ENCODE measurements at regions not wholly inside any gene's neighbourhood (a gene's known extent, or its start where the extent isn't known, plus 50 kb on each side); places are given as distances from the start of the nearest gene placed in this dataset.

GRCh38 chr5:138665261-138665660, 88.0 kb upstream of the CTNNA1 start:
- H3K27me3 ChIP-seq (ENCODE audit: insufficient read depth, poor library complexity, severe bottlenecking) = no peaks in the 10 kb centered on the region
- DNase-seq (ENCODE audit: low read depth in 1 of 2, low spot score in 1 of 2) = no peak
- H3K4me3 ChIP-seq (replicated peaks; ENCODE audit: insufficient read depth, low read length) = no peak overlapping the region
- TF ChIP-seq SPI1 (IDR thresholded peaks at IDR 0.05; ENCODE audit: borderline replicate concordance, low read depth) = no peak
- TF ChIP-seq REST (IDR thresholded peaks at IDR 0.05; ENCODE audit: insufficient replicate concordance, low read depth) = no peak
- TF ChIP-seq GABPA (IDR thresholded peaks at IDR 0.05; ENCODE audit: low read depth) = no peak
- TF ChIP-seq CTCF (IDR thresholded peaks at IDR 0.05; ENCODE audit: insufficient read depth, low read length) = no peak
- no peak for TF ChIP-seq POLR2AphosphoS5 (IDR thresholded peaks at IDR 0.05; ENCODE audit: low read depth)
- H3K27ac ChIP-seq (replicated peaks) = no peak overlapping the region

- TF ChIP-seq CTCF (IDR thresholded peaks at IDR 0.05; ENCODE audit: insufficient read depth, low read length) = no peak
- TF ChIP-seq GABPA (IDR thresholded peaks at IDR 0.05; ENCODE audit: low read depth) = no peak
- no peak for TF ChIP-seq REST (IDR thresholded peaks at IDR 0.05; ENCODE audit: insufficient replicate concordance, low read depth)
- no peak for TF ChIP-seq POLR2AphosphoS5 (IDR thresholded peaks at IDR 0.05; ENCODE audit: low read depth)
- no peak for TF ChIP-seq SPI1 (IDR thresholded peaks at IDR 0.05; ENCODE audit: borderline replicate concordance, low read depth)
- H3K27ac ChIP-seq (replicated peaks) = no peak overlapping the region
Measured at GRCh38 chr5:138664276-138664943, 88.8 kb upstream of the CTNNA1 start.

GRCh38 chr5:138663561-138663960, 88.4 kb upstream of the HSPA9 start:
- no peaks in the 10 kb centered on the region for H3K27me3 ChIP-seq (ENCODE audit: insufficient read depth, poor library complexity, severe bottlenecking)
- TF ChIP-seq POLR2AphosphoS5 (IDR thresholded peaks at IDR 0.05; ENCODE audit: low read depth) (no peak), CTCF (IDR thresholded peaks at IDR 0.05; ENCODE audit: insufficient read depth, low read length) (no peak), GABPA (IDR thresholded peaks at IDR 0.05; ENCODE audit: low read depth) (no peak), REST (IDR thresholded peaks at IDR 0.05; ENCODE audit: insufficient replicate concordance, low read depth) (no peak), SPI1 (IDR thresholded peaks at IDR 0.05; ENCODE audit: borderline replicate concordance, low read depth) (no peak)
- H3K4me3 ChIP-seq (replicated peaks; ENCODE audit: insufficient read depth, low read length) = no peak overlapping the region
- no peak for DNase-seq (ENCODE audit: low read depth in 1 of 2, low spot score in 1 of 2)
- H3K27ac ChIP-seq (replicated peaks) = no peak overlapping the region

More at GRCh38 chr5:138664276-138664943, 88.8 kb upstream of the CTNNA1 start:
- no peak overlapping the region for H3K4me3 ChIP-seq (replicated peaks; ENCODE audit: insufficient read depth, low read length)
- no peaks in the 10 kb centered on the region for H3K27me3 ChIP-seq (ENCODE audit: insufficient read depth, poor library complexity, severe bottlenecking)
- no peak for DNase-seq (ENCODE audit: low read depth in 1 of 2, low spot score in 1 of 2)

Data from HL-60 (cell line).